DMS79 (cell line): ENCODE measurements at regions not wholly inside any gene's neighbourhood (a gene's known extent, or its start where the extent isn't known, plus 50 kb on each side); places are given as distances from the start of the nearest gene placed in this dataset.
A peak's percentile ranks its signal among the peaks of the same experiment; 100 is the strongest.

Experiments
- DNase-seq: peaks from one replicate; lab custom pipeline; 2025; lab: John Stamatoyannopoulos, UW

DNA sequence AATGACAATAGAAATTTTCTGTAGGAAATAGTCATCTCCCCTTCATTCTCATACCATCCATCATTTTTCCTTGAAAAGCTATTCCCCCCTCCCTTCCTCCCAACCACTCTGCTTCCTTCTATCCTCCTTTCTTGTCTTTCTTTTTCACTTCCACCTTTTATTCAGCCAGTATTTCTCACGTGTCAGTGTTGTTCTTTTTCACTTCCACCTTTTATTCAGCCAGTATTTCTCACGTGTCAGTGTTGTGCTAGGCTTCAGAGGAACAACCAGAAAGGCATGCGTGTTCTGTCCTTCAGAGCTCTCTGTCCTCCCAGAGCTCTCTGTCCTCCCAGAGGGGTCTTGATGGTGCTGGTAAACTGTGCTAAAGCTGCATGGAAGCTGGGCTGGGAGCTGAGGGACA is 419.6 kb downstream of the GADD45G start:
- DNase-seq, result no peak

DNA sequence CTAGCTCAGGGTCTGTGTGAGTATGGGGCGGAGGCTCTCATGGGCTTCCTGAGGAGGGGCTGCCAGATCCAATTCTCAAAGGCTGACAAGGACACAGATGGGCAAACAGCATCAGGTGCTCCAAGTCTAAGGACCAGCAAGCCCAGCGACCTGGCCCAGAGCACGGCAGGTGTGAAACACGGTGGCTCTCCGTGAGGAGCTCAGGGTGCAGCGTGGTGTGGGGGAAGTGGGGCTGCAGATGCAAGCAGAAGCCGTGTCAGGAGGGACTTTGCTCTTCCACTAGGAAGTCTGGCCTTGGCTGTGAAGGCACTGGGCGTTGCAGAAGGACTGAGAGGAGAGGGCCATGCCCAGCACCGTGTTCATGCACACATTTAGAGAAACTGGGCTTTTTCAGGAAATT is 420.0 kb downstream of the GADD45G start:
- no peak for DNase-seq

DNA sequence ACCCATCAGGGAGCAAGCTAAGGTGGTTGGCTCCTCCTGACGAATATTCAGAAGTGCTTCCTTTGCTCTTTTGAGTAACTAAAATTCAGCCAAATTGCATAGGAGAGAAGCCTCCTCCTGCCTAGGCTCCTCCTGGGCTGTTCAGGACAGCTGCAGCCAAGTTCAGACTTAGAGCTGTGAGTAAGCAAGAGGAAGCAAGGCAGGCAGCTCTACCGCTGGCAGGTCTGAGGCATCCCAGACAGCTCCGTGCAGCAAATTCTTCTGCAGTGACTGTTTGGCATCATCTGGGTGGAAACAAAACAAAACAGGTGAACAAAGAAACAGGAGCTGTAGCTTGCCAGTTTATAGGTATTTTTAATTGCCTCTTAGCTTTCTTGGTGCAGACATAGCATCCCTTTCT is 421.0 kb downstream of the GADD45G start:
- DNase-seq, result no peak

DNA sequence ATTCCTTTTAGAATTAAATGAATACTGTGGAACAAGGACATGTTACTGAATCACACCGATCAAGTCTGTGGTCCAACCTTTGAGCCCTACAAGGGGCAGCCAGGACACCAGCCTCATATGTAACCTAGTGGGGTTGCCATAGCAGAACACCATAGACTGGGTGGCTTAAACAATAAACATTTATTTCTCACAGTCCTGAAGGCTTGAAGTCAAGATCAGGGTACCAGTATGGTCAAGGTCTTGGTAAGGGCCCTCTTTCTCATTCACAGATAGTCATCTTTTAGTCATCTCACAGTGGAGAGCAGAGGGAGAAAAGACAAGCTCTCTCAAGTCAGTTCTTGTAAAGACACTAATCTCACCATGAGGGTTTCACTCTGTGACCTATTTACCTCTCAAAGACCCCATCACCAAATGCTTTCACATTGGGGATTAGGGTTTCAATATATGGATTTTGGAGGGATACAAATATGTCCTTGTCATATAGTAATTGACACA is 422.5 kb downstream of the GADD45G start:
- no peak for DNase-seq

DNA sequence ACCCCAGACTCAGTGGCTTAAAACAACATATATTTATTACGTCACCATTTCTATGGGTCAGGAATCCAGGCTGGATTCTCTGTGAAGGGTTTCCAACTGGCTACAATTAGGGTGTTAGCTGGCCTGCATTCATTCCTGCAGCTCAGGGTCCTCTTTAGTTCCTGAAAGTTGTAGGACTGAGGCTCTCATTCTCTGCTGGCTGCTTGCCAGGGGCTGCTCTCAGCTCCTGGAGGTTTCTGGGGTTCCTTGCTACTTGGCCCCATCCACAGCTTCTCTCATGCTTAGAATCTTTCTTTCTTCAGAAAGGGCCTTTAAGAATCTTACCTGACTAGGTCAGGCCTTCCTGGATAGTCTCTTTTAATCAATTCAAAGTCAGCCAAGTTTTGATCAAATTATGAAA is 424.6 kb downstream of the GADD45G start:
- DNase-seq, result no peak

- no peak for DNase-seq
These were observed 425.2 kb downstream of the GADD45G start for GRCh38 chr9:90029996-90030395.

GRCh38 chr9:90032296-90033027 is 427.6 kb downstream of the GADD45G start:
- no peak for DNase-seq

DNA sequence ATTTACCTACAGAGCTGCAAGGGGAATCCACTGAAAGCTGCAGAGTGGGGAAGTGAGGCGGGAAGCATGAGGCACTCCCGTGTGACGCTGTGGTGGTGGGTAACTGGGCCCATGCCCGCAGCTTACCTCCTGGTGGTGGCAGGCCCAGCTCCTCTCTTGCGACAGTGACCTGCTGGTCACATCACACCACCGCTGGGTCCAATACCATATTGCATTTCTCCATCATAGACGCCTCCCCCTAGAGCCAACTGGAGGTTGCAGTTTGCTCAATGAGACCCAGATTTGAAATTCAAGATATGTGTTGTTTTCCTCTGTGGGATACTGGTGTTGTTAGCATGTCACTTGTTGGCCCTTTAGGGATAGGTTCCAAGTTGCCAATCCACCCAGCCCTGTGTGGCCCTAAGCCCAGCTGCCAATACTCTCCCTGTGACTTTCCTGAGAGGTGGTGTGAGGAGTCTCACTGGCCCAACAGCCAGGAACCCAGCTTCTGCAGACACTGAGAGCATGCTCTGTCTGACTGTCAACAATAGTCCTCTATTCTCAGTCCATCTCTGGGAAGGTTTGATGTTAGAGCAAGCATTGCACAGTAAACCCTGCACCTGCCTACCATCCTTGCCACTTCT is 428.3 kb downstream of the GADD45G start:
- no peak for DNase-seq

DNA sequence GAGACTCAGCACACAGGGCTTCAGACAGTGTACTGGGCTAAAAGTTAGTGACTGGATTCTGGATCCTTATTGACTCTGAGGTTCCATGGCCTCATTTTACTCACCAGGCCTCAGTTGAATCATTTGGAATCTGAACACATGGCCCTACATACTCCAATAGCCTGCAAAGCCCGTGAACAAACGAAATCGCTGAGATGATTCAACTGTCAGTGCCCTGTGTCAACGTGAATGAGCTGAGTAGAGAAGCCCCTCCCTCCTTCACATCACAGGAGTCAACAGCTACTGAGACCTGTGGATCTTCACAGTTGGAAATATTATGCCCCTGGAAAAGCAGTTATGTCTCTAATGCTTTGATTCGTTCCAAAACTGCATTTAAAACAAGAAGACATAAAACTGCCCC is 429.3 kb downstream of the GADD45G start:
- DNase-seq, result no peak

DNA sequence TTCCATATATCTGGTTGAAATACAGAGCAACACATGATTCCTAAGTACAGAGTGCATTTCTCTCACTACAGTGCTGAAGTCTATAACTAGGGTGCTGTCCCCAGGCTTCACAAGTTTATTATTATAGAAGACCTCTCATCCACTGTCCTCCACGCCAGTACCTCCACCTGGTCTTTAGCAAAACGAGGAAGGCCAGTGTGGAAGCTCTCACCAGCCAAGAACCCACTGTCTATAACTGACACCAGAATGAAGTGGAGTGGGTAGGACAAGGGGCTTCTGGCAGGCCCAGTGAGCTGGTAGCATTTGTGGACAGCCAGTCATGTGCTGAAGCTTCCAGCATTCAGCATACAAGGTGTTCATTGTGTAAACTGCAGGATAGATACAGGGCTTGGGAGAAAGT is 430.7 kb downstream of the GADD45G start:
- DNase-seq, result no peak

- DNase-seq, result no peak
These were observed 432.5 kb downstream of the GADD45G start for GRCh38 chr9:90037146-90037797.

DNA sequence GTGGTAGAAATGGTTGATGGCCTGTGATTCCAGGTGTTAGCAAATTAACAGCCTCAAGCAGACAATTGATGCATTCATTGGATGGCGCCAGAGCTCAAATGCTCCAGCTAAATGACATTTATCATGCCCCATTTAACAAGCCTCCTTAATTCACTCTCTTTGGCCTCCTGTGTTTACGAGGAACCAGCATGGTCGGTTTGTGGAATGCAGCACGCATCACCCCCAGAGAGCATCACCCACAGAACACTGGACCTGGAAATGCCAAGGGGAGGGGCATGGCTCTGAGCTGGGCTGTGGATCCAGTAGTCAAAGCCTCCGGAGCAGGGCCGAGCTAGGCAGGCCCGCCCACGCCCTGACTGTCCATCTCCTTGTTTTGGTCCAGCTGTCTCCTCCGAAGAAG is 434.0 kb downstream of the GADD45G start:
- DNase-seq, result peak; percentile 79

- no peak for DNase-seq
These were observed 439.5 kb downstream of the GADD45G start for GRCh38 chr9:90044263-90044662.

DNA sequence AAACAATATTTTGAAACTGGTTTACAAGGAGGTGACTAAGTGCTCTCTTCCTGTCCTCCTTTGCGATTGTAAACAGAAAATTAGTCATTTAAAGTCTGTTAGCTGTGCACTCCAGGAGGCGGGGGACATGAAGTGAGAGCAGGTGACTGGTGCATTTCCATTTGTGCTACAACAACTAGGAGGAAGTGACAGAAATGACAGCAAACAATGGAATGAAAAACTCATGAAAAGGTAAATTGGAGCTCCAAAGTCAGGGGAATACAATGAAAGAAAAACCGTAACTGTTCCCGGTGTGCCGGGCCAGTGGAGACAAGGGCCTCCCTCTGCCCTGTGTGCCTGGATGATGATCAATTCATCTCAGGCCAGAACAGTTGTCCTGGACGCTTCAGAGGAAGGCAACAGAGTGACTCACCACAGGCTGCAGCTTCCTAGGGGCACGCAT is 439.9 kb downstream of the GADD45G start:
- DNase-seq, result peak; percentile 54

DNA sequence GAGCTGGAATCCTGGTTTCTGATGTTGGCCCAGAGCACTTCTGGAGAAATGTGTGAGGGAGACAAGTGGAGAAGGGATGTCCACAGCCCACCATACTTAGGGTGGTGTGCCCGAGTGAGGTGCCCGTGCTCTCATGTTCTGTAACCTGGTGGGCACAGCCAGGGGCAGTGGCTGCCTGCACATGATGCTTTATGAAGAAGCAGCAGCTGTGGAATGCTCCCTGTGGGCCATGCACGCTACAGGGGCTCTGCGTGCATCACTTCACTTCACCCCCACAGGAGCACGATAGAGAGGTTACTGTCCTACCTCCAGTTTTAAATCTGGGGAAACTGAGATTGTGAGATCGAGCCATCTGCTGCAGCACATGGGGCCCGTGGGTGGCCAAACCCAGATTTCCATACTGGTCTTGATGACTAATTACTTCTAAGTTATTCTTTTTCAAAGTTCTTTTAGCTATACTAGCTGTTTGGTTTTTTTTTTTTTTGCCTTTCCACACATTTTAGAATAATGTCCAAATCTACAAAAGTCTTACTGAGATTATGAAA is 441.6 kb downstream of the GADD45G start:
- no peak for DNase-seq

GRCh38 chr9:90047828-90048227 is 443.0 kb downstream of the GADD45G start:
- no peak for DNase-seq

GRCh38 chr9:90052366-90052765 is 447.6 kb downstream of the GADD45G start:
- no peak for DNase-seq

DNA sequence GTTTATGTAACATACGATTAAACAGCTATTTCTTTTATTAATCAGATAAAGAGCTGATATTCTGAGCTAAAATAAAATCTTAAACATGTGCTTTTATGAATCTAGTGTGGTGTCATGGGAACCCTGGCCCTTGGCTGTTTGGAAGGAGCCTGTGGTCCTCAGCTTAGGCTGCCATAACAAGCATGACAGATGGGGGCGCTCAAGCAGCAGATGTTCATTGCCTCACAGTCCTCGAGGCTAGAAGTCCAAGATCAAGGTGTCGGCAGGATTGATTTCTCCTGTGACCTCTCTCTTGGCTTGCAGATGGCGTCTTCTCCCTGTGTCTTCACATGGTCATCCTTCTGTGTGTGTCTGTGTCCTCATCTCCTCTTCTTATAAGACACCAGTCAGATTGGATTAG is 448.2 kb downstream of the GADD45G start:
- DNase-seq, result no peak

DNA sequence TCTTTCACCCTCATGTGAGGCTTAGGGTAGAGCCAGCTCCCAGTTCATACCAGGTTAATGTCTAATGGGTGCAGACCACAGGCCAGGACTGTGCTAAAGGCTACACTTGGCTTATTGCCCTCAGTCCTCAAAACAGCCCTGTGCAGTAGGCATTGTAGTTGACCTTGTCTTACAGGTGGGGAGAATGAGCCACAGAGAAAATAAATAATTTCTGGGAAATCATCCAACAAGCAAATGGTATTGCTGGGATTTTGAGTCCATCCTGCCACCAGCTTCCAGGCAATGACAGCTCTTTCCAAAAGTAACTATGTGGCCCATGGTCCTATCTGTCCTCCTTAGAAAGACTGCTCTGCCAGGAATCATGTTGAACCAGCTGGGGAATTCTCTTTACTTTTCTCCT is 450.0 kb downstream of the GADD45G start:
- no peak for DNase-seq

DNA sequence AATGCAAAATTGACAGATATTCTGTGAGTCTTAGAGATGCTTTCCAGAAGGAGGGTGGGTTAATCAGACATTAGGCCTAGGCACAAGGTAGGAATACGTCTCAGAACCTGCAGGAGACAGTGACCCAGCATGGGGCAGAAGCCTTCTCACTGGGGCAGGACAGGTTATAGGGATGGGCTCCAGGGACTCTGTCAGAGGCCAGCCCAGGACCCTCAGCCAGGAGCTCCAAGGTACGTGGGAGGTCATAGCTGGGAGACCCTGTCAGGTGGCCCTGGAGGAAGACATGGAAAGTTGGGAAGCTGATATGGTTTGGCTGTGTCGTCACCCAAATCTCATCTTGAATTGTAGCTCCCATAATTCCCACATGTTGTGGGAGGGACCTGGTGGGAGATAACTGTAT is 450.4 kb downstream of the GADD45G start:
- DNase-seq, result no peak

- DNase-seq, result no peak
These were observed 452.5 kb downstream of the GADD45G start for GRCh38 chr9:90057361-90057760.

DNA sequence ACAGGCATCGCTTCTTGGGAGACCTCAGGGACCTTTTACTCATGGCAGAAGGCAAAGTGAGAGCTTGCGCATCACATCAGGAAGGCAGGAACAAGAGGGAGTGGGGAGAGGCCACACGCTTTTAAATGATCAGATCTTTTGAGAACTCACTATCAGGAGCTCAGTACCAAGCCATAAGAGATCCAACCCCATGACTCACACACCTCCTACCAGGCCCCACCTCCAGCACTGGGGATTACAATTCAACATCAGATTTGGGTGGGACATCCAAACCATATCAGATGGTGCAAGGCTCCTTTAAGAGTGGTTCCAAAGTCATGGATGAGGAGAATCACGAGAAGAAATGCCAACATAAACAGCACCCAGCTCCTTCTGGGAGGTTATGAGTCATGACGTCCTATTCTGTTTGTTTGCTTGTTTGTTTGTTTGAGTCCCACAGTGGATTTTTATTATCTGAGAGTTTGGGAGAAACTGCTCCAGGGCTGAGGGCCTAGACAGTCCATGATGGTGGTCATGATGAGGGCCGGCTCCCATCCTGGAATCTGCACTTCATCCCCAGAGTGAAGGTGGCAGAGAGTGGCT is 453.5 kb downstream of the GADD45G start:
- no peak for DNase-seq

DNA sequence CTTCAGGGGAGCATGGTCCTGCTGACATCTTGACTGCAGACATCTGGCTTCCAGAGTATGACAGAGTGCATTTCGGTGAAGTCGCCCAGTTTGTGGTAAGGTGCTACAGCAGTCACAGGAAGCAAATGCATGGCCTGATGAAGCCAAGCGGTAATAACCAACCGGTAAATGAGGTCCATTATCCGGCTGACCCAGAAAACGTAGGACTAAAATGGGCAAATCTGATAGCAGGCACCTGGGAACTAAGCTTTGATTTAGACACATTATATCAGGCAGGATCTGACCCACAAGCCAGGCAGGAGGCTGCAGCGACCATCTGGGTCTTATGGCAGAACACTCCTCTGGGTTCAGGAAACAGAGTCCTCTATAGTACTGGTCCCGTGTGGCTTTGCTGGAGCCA is 454.6 kb downstream of the GADD45G start:
- DNase-seq, result no peak
